ENCODE measurements at regions not wholly inside any gene's neighbourhood (a gene's known extent, or its start where the extent isn't known, plus 50 kb on each side); places are given as distances from the start of the nearest gene placed in this dataset.

- no peak for TF ChIP-seq CTCF (conservative IDR thresholded peaks at IDR 0.05; ENCODE audit: low read length)
- no peak for TF ChIP-seq EZH2phosphoT487 (IDR thresholded peaks at IDR 0.05; ENCODE audit: borderline replicate concordance)
Measured at GRCh38 chrX:130974323-130974722, 71.3 kb upstream of the ENOX2 start.
